SH-SY5Y (cell line): ENCODE measurements at regions not wholly inside any gene's neighbourhood (a gene's known extent, or its start where the extent isn't known, plus 50 kb on each side); places are given as distances from the start of the nearest gene placed in this dataset.

Source experiments
- GATA2 ChIP-seq: IDR thresholded peaks from 2 replicates; pipeline ENCODE4 v1.6.1; 2011; ENCODE audit warnings: mild to moderate bottlenecking, low read depth, low read length
- GATA3 ChIP-seq: IDR thresholded peaks from 2 replicates; pipeline ENCODE4 v1.6.1; 2011; ENCODE audit warnings: low read depth, mild to moderate bottlenecking, low read length, moderate library complexity

GRCh38 chr4:151887816-151888180 is 127.0 kb upstream of the GATB start:
- no peak for TF ChIP-seq GATA2
- no peak for TF ChIP-seq GATA3
